Activated CD4-positive, alpha-beta T cell treated with anti-CD3 and anti-CD28 coated beads, Interleukin-2, amount 50 U/mL, for 1 hour (primary cell): ENCODE measurements at regions not wholly inside any gene's neighbourhood (a gene's known extent, or its start where the extent isn't known, plus 50 kb on each side); places are given as distances from the start of the nearest gene placed in this dataset.

Source experiments
- DNase-seq: peaks from one replicate; pipeline ENCODE4 v3.0.0-alpha.2; 2020

GRCh38 chr12:114774197-114774596 is 90.2 kb upstream of the TBX3 start:
- DNase-seq, result no peak

DNA sequence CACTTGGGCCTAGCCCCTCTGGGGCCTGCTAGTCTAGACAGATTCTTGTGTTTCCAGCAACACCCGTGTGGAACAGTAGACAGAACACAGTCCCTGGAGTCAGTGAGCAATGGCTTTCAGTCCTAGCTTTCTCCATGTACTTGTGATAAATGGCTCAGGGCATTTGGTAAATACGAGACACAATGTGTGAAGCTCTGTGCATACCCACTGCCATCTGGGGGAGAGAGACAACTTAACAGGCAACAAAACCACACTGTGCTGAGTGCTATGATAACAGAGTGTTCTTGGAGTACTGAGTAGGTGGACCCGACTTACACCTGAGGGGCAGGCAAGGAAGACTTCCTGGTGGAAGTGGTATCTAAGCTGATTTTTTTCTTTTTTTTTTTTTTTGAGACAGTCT is 86.3 kb upstream of the TBX3 start:
- DNase-seq, result no peak

GRCh38 chr12:114769634-114770033 is 85.7 kb upstream of the TBX3 start:
- no peak for DNase-seq

- DNase-seq, result no peak
These were observed 84.1 kb upstream of the TBX3 start for GRCh38 chr12:114767906-114768722.

DNA sequence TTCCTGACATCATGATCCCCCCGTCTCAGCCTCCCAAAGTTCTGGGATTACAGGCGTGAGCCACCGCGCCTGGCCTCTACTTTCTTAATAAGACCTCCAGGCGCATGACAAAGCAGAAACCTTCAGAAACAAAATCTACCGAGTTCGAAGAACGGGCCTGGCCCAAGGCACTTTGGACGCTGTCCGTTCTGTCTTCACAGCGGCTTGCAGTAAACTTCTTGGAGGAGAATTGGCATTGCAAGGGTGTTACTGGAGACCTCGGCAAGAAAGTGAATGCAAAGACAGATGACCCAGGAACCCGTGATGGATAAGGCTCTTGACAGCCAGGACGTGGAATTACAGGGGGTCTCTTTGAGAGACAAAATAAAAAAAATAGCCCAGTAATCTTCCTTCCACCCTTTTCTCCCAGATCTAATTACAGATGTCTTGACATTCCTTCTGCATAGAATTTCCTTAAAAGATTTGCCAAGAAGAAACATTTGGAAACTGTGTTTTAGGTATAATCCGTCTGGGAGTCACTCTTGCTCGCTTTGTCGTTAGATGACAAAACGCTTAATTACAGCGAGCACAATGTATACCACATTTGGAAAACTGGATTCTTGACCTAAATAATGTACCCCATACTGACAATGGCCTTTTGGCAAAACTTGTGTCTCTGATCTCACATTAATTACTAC is 83.2 kb upstream of the TBX3 start:
- DNase-seq, result no peak

- no peak for DNase-seq
These were observed 82.2 kb upstream of the TBX3 start for GRCh38 chr12:114765960-114766691.

- DNase-seq, result no peak
These were observed 80.5 kb upstream of the TBX3 start for GRCh38 chr12:114764510-114764909.

DNA sequence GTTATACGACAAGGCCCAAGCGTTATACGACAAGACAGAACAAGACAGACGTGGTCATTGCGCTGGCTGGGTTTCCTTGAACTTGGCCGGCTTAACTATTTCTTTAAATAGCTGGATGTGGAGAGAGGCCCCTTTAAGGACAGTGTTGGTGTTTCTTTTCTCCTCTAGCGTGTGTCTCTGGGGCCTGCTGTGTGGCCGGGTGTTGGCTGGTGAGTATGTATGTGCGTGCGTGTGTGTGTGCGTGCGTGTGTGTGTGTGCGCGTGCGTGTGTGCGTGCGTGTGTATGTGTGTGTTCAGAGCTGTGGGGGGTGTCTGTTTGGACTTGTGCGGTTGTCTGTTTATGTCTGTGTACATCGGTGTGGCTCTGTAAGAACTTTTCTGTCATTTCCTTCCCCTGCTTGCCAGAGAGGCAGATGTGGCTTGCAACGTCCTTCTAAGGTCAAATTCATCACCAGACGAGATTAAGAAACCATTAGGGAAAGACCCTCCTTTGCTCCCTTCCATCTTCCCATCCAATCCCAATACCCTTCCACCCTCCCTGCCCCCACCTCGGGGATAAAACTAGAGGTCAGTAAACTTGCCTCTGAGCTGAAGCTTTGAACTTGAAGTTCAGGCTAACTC is 78.6 kb upstream of the TBX3 start:
- no peak for DNase-seq

- no peak for DNase-seq
These were observed 76.3 kb upstream of the TBX3 start for GRCh38 chr12:114760151-114760877.

DNA sequence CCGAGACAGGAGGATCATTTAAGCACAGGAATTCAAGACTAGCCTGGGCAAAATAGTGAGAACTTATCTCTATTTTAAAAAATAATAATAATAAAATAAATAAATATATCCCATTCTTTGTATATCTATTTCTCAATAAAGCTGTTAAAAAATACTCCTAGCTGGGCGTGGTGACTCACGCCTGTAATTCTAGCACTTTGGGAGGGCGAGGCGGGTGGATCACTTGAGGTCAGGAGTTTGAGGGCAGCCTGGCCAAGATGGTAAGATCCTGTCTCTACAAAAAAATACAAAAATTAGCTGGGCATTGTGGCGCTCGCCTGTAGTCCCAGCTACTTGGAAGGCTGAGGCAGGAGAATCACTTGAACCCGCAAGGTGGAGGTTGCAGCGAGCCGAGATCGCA is 75.7 kb upstream of the TBX3 start:
- no peak for DNase-seq

GRCh38 chr12:114757684-114758325 is 73.8 kb upstream of the TBX3 start:
- no peak for DNase-seq

GRCh38 chr12:114752217-114752616 is 68.2 kb upstream of the TBX3 start:
- no peak for DNase-seq

DNA sequence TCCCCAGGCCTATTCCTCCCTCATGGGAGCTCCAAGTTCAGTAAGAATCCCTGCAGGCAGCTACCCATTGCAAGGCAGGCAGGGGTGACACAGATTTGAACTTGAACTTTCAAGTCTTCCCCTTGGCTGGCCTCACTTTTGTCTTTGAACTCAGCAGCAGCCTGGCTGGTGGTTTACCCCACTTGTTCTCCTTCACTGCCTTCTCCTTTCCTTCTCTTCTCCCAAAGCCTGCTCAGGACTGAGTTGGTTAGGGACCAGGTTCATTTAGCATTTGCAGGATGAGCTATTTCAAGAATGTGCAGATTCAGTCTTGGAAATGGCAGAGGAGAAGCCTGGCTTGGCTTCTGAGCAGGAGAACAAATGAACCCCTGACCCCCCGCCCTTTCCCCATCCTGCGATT is 67.7 kb upstream of the TBX3 start:
- no peak for DNase-seq

DNA sequence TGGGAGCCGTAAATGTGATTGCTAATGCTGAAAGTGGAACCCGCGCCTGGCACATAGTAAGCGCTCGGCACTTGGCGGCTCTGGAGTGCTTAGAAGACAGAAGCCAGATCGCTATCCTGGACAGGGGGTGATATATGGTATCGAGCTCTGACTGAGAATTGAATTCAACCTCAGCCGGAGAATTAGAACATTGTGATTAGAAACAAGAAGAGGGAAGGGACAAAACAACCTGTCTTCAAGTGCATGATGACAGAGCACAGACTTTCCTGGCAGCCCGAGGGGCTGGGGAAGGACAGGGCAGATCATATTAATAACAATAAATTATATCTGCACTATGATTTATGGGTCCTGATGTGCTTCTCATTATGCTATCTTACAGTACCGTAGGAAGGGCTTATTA is 66.9 kb upstream of the TBX3 start:
- DNase-seq, result no peak

- DNase-seq, result no peak
These were observed 65.1 kb upstream of the TBX3 start for GRCh38 chr12:114749065-114749464.

GRCh38 chr12:114747012-114747858 is 63.3 kb upstream of the TBX3 start:
- no peak for DNase-seq

DNA sequence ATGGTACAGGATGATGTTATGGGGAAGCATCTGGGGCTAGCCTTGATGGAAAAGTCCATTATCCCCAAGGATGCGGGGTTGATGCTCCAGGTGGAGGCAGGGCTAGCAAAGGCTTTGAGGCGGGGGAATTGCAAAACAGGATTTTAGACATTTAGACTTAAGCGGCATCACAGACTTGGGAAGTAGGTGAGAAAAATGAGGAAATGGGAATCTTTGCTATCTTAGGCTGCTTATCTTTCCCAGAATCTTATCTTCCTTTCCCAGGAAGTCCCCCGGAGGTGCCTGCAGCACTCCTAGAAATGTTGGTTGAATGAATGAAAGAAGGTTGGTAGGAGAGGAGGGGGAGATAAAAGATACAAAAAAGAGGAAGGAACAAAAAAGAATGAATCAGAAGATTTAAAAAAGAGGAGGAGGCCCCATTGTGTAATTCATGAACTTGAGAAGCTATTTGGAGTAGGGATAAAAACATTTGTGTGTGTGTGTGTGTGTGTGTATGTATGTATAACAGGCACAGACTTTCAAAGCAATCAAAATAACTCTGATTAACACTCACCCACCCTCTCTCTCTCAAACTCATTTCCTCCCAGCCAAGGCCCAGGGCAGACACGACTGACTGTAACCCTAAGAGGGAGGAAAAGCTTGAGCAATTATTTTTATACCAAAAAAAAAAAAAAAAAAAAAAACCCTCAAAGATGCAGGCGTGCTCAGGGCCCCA is 62.5 kb upstream of the TBX3 start:
- no peak for DNase-seq

GRCh38 chr12:114744691-114745090 is 60.7 kb upstream of the TBX3 start:
- DNase-seq, result no peak

DNA sequence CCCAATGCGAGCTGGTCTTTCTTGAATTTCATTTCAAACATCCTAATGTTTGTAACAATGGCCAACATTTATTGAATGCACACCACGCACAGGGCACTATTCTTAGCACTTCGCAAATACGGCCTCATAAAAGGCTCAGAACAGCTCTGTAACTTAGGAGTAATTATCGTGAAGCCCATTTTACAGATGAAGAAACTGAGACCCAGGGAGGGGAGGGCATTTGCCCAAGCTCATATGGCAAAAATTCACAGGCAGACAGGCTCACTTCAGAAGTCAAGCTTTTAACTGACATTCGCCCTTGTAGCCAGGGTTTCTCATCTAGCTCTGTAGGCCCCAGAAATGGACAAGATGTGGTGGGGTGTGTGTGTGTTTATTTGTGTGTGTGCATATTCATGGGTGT is 60.3 kb upstream of the TBX3 start:
- no peak for DNase-seq

DNA sequence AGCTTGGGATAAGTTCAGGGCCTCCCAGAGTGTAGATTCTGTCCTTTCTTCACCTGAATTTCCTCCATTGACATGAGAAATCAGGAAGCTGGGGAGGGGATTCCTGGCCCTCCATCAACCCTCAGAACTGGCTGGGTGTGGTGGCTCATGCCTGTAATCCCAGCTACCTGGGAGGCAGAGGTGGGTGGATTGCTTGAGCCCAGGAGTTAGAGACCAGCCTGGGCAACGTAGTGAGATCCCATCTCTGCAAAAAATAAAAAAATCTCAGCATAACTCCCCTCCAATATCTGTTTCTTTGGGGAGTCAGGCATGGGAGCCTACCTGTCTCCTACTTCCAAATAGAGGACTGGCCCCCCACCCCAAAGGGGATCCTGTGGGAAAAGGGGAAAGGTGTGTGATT is 59.8 kb upstream of the TBX3 start:
- no peak for DNase-seq

GRCh38 chr12:114743289-114743688 is 59.3 kb upstream of the TBX3 start:
- no peak for DNase-seq
